C4-2B (cell line): ENCODE measurements at regions not wholly inside any gene's neighbourhood (a gene's known extent, or its start where the extent isn't known, plus 50 kb on each side); places are given as distances from the start of the nearest gene placed in this dataset.

Experiments used
- CTCF ChIP-seq: fragments of 450-650 bp; conservative IDR thresholded peaks from 2 replicates; pipeline ENCODE4 v1.5.1; 2017; ENCODE audit warnings: mild to moderate bottlenecking
- ZFX ChIP-seq: fragments of 450-650 bp; IDR thresholded peaks from 2 replicates; pipeline ENCODE4 v1.6.1; 2017

GRCh38 chr1:29390491-29391361, 154.4 kb downstream of the PTPRU start:
- no peak for TF ChIP-seq CTCF
- no peak for TF ChIP-seq ZFX
